Lower leg skin (tissue), 3 donors: ENCODE measurements at regions not wholly inside any gene's neighbourhood (a gene's known extent, or its start where the extent isn't known, plus 50 kb on each side); places are given as distances from the start of the nearest gene placed in this dataset.

Source experiments
- CTCF ChIP-seq, 3 donors: fragments of 450-650 bp; IDR thresholded peaks; one replicate each; pipeline ENCODE4 v1.5.1; 2016; ENCODE audit warnings: antibody characterized with exemption in 3 of 3, mild to moderate bottlenecking in 3 of 3, moderate library complexity in 2 of 3
- POLR2A ChIP-seq, 2 donors: fragments of 450-650 bp; IDR thresholded peaks; one replicate each; pipeline ENCODE4 v1.6.1; 2016 to 2017; ENCODE audit warnings: antibody characterized with exemption in 2 of 2, mild to moderate bottlenecking in 1 of 2, moderate library complexity in 1 of 2

DNA sequence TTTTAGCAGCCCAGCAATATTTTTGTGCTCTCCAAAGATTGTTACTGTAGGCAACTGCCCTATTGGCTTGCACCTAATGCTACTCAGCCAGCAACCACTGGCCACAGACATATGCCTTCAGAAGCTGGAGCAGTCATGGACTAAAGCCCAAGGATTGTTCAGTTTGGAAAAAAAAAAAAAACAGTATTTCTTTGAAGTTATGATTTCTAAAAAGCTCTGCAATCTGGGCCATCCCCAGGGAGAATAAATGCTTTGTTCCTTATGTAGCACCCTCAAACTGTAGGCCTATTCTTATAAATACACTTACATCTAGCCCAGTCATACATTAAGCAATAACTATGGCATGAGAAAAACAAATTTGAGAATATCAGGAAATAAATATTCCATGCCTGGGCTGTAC lies 2190.5 kb upstream of the RAG2 start:
- TF ChIP-seq CTCF (IDR thresholded peaks at IDR 0.05) (no peak), POLR2A (IDR thresholded peaks at IDR 0.05) (no peak)
